ENCODE measurements at regions not wholly inside any gene's neighbourhood (a gene's known extent, or its start where the extent isn't known, plus 50 kb on each side); places are given as distances from the start of the nearest gene placed in this dataset.

DNA sequence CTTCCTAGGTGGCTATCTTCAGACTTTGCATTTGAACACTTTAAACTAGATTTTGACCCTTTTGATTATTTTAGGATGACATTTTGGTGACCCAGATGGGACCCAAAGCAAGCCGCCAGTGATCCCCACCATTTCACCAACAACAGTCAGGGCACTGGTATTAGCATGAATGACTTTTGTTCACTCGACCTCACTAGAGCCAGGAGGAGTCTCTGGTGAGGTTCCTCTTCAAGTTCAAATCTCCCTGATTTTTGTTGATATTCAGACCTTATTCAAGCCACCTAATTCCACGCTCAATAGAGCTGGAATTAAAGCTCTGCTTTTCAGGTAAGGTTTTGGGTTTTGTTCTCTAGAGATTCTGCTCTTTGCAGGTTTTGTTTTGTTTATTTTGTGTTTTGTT lies 202.3 kb downstream of the MREG start:
- no peak for TF ChIP-seq ZNF274 (IDR thresholded peaks at IDR 0.05; ENCODE audit: low read depth, low read length)
- peak overlapping the region; percentile 24; the same call in 1 of the 2 replicates for H3K4me3 ChIP-seq (ENCODE audit: low read length)

DNA sequence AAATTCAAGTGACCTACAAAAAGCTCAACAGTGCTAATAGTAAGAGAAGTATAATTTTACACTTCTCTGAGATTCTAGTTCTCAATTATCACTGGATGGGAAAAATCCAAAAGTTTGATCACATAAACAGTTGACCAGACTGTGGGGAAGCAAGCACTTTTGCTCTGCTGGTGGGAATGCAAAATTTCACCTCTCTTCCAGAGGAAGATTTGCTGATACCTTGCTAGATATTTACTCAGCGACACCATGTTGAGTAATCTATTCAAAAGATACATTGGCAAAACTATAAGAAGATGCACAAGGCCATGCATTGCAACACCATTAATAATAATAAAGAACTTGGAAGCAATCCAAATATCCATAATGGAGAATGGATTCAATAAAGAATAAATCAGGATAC lies 204.4 kb downstream of the MREG start:
- TF ChIP-seq ZNF274 (IDR thresholded peaks at IDR 0.05; ENCODE audit: low read depth, low read length) = no peak

DNA sequence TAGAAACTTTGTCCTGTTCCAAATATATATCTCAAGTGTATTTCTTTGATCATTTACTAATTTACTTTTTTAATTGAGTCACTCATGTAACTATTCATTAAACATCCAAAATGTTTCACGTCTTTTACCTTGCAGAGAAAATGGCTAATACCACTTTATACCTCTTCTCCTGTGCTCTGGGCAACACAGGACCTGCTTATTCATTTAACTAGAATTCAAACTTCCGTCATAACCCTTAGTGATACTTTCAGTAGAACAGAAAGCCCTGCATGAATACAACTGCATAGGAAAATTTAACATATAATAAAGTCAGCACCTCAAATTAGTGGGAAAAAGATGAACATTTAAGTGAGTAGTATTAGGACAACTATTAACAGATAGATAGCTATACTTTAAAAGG lies 205.2 kb downstream of the MREG start:
- TF ChIP-seq ZNF274 (IDR thresholded peaks at IDR 0.05; ENCODE audit: low read depth, low read length) = no peak
- H3K4me3 ChIP-seq (ENCODE audit: low read length) = no peak overlapping the region

More for the DNA sequence above, 204.4 kb downstream of the MREG start:
- no peak overlapping the region for H3K4me3 ChIP-seq (ENCODE audit: low read length)

DNA sequence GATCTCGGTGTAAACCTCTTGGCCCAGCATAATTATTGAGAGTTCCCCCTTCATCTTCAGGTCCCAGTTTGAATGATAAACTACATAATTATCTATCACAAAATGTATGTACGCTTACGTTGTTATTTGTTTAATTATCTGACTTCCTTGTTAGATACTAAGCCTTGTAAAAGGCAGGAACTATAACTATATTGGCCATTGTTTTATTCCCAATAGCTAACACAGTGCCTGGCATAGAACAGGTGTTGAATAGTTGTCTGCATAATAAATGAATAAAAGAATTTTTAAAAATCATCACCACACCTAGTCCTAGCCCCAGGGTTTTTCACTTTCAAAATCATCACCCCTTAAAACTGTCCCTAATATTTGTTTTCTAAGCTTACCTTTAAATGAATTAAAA lies 207.9 kb downstream of the MREG start:
- TF ChIP-seq ZNF274 (IDR thresholded peaks at IDR 0.05; ENCODE audit: low read depth, low read length) = no peak
- H3K4me3 ChIP-seq (ENCODE audit: low read length) = no peak overlapping the region

DNA sequence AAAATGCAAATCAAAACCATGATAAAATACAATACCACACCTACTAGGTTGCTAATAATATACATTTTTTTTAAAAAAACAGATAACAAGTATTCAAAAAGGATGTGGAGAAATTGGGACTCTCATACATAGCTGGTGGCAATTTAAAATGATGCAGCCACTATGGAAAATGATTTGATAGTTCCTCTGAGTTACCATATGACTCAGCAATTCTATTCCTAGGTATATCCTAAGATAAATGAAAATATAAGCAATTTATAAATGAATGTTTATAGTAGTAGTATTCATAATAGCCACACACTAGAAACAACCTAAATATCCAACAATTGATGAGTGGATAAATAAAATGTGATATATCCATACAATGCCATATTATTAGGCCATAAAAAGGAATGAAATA lies 210.2 kb downstream of the MREG start:
- H3K4me3 ChIP-seq (ENCODE audit: low read length) = no peak overlapping the region

DNA sequence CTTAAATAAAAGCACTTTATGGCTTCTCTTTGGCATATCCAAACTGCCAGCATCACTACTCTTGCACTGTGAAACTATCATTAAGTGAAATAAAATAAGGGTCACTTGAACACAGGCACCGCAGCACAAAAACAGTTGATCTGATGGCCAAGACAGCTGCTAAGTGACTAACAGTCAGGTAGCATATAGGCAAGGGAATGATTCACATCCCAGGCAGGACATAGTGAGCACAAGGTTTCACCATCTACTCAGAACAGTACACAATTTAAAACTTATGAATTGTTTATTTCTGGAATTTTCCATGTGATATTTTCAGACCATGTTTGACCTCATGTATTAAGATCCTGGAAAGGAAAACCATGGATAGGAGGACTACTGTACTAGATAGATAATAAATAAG lies 214.2 kb downstream of the MREG start:
- no peak overlapping the region for H3K4me3 ChIP-seq (ENCODE audit: low read length)
- no peak for TF ChIP-seq ZNF274 (IDR thresholded peaks at IDR 0.05; ENCODE audit: low read depth, low read length)

More for the DNA sequence above, 210.2 kb downstream of the MREG start:
- no peak for TF ChIP-seq ZNF274 (IDR thresholded peaks at IDR 0.05; ENCODE audit: low read depth, low read length)

DNA sequence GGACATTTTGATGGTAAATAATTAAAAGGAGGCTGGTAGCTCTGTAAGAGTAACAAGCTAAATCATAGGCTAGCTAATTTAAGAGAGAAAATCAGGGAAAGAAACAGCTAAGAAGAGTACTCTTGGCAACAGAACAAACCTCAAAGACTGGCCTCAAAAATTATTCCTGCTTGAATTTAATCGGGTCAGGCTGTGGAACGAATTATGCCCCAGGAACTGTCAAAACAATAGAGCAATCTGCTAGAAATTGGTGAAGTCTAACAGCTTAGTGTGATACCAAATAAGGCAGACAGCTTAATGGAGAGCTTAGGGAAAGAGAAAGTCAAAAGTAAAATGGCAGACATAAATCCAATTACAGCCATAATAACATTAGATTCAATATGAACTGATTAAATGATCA lies 215.7 kb downstream of the MREG start:
- H3K4me3 ChIP-seq (ENCODE audit: low read length) = no peak overlapping the region
- no peak for TF ChIP-seq ZNF274 (IDR thresholded peaks at IDR 0.05; ENCODE audit: low read depth, low read length)

DNA sequence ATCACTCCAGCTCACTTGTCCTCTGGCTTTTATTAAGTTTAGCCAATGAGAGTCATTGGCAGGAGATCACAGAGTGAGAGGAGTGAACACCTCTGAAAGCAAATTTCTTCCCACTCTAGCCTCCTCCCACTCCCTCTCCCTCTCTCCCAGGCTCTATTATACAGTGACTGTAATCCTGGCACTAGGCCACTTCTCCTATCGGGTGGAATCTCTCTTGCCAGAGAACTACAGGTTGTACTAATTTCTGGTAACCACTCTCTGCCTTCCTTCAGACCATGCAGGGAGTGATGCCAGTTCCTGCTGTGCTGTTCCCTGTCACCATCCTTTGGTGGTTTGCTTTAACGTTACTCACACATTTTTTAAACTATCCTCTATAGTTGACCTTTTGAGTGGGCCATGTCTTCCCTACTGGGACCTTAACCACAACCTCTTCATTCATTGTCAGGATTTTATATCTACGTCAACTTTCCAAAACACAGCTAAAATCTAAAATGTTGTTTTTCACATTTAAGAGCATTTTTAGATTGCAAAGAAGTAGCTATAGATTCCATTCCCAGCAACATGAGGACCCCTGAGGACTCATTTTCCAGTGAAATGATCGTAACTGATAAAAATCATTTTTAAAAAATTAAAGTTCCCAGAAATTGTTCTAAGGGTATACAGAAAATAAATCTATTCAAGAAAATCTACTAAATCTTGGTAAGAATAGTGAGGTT lies 217.1 kb downstream of the MREG start:
- no peak for TF ChIP-seq ZNF274 (IDR thresholded peaks at IDR 0.05; ENCODE audit: low read depth, low read length)
- no peak overlapping the region for H3K4me3 ChIP-seq (ENCODE audit: low read length)

DNA sequence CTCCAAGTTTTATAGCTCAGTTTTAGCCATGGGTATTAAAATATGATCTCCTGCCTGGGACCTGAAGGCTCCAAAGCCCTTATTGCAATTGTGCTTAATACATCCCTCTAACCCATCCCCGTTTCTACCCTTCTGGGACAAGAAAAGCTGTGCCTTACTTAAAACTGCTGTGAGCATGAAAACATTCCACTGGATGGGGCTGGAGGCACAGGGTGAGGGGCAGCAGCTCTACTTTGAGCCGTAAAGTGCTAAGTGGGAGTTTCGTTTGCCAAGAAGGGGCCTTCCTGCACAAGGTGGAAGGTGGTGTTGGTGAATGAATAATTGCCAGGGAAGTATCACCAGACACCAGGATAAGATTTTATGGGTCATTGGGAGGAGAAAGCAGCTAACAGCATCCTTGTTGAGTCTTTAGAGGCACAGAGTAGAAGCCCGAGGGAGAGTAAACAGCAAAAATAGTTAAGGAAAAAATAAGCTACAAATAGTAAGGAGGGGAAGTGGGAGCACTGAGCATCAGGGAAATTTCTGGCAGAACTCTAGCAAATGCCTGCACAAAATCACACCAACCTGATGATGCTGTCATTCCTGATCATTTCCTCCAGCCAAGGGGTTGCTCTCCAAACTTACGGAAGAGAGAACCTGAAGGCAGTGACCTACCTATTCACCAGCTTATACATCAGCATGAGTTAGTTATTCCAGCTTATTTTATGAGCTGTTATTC lies 218.4 kb downstream of the MREG start:
- no peak for TF ChIP-seq ZNF274 (IDR thresholded peaks at IDR 0.05; ENCODE audit: low read depth, low read length)
- H3K4me3 ChIP-seq (ENCODE audit: low read length) = no peak overlapping the region

DNA sequence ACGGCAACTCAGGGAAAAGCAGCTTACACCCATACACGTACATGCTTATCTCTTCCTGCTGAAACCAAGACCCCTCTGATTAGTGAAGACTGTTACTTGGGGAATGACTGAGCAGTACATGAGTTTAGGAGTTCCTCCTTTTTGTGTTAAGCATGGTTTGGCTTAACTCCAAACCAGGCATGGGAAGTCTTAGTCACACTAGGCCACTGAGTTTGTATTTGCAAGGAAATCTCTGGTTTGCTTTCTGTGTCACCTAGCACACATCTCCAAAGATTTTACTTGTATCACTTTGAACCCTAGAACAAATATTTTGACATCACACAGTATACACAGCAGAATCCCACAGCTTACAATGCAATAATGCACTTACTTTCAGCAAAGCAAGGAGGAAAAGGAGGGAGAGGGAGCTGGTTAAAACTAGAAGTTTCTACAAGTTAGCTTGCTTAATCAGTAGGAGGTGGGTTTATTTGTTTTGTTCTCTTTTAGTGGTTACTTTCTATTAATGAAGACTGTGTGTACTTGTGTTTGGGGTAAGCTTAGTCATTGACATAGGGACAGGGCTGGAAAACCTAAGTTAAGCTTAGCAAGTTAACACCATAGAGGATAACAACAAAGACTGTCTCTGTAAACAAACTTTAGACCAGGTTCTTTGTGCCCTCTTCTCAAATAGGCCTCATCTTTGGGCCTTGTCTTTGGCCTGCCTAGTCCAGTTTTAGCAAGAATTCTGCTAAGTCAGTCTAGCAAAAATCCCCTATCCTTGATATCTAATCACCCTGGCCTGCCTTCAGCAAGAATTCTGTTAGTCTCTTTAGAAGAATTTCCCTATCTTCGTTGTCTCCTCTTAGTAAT lies 219.4 kb downstream of the MREG start:
- TF ChIP-seq ZNF274 (IDR thresholded peaks at IDR 0.05; ENCODE audit: low read depth, low read length) = no peak
- H3K4me3 ChIP-seq (ENCODE audit: low read length) = no peak overlapping the region

DNA sequence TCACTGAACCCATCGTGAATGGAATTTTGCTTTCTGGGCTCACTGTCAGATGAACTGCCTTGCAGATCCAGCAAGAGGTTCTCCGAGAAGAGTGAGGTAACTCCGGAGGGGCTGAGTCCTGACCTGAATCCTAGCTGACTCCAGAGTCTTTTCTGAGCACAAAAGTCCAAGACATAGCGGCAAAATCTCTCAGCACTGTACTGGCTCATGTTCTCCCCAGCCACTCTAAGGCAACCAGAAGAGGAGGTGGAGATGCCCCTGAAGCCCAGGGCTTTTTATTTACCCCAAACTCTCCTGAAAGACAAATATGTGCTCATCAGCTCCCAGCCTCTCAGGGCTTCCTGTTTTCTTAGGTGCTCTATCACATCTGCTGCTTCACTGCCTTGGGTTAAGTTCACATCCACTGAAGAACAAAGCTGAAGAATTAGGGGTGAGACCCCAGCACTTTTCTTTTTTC lies 221.8 kb downstream of the MREG start:
- no peak overlapping the region for H3K4me3 ChIP-seq (ENCODE audit: low read length)
- no peak for TF ChIP-seq ZNF274 (IDR thresholded peaks at IDR 0.05; ENCODE audit: low read depth, low read length)

DNA sequence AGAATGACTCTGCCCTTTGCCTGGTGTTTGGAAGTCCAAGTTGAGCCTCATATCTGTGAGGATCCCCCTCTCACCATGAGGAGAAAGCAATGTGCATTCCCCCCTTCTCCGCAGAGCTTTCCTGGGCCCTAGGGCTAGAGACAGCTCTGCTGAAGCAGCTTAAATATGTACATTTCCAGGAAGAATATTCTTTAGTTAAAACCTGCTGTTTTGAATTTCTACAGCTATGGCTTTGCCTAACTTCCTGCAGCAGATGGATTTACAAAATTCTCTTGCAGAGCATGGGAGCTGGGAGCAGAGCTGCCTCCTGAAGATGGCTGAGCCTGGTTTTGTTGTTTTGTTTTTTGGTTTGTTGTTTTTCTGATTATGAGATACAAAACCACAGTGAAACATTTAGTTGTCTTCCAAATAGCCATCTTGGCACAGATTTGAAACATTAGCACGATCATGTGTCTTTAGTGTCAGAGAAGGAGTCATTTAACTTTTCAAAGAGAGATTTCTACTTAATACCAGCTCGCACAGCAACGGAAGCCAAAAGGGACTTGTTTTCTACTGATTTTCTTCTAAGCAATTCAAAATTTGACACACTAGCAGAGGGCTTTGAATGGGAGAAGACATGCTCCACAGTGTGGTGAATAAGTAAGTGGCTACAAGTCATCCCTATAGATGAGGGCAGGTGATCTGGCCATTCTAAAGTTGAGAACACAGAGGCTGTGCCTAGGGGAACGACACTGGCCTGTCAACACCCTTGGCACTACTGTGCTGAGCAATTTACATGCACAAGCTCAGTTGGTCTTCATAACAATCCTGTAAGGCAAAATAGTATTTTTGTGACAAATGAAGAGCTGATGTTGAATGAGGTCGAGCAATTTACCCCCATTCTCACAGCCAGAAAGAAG lies 222.6 kb downstream of the MREG start:
- no peak for TF ChIP-seq ZNF274 (IDR thresholded peaks at IDR 0.05; ENCODE audit: low read depth, low read length)
- H3K4me3 ChIP-seq (ENCODE audit: low read length) = no peak overlapping the region

DNA sequence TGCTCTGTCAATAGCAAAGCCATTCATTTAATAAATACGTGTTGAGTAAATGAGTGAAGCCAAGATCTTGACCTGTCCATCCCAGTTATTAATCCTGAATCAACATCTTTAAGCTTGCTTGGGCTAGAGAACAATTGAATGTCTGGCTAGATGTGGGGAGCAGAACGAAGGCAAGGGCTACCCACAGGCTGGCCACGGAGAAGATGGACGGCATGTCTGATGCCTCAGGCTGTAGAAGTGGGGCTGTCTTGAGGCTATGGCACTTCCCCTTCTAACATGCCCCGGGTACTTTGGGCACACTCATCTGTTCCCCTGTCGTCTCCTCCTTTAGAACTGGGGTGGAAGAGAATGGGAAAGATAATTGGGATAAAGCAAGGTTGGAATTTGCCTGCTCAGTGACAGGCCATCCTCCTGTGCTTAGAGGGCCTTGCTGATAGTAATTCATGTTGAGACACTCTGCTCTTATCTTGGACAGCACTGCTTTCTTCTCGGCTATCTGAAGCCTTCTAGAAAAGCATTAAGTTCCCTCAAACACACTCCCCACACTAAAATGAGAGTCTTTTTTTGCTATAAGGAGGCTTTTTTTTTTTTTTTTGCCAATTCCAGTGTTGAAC lies 225.7 kb downstream of the MREG start:
- TF ChIP-seq ZNF274 (IDR thresholded peaks at IDR 0.05; ENCODE audit: low read depth, low read length) = no peak
- no peak overlapping the region for H3K4me3 ChIP-seq (ENCODE audit: low read length)
